Stimulated activated CD4-positive, alpha-beta T cell treated with anti-CD3 and anti-CD28 coated beads, Interleukin-2, amount 100 ng/mL, for 24 hours (primary cell): ENCODE measurements at regions not wholly inside any gene's neighbourhood (a gene's known extent, or its start where the extent isn't known, plus 50 kb on each side); places are given as distances from the start of the nearest gene placed in this dataset.
"Not testable (repeated sequence)": the region's sequence is repeated elsewhere in the genome, so short reads cannot be mapped to it uniquely, and the experiment has no call there.

Source experiments
- DNase-seq, 2 donors: peaks; one replicate each; pipeline ENCODE4 v3.0.0-alpha.2; 2020

- no peak for DNase-seq
These were observed 57.6 kb downstream of the CCDC59 start for GRCh38 chr12:82300611-82301010.

DNA sequence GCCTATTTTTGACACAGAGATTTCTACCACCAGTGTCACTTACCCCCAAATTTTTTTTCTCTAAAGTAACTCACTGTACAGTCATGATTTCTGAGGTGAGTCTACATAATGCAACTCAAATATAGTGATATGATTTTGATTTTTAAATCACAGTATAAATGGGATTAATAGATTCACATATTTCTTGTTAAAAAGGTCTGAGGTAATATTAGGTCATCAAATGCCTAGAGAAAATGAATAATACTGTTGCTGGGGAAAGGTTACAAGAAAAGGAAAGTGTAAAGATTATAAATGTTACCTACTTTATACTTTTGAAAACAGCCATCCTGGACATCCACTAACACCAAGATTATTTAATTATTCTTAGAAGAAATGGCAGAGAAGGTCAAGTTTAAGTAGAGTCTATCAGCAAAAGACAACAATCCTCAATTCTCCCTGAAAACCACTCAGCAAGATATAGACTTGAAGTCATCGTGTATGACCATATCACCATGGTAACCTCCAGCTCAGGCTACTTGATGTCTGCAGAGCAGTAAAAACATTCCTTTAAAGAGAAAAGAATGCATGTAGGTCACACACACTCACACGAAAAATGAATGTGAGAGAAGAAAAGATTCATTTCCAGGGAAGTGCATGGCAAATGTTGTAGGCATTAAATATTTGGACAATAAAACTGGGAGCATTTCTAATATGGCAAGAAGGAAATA, 58.7 kb downstream of the CCDC59 start:
- no peak for DNase-seq

GRCh38 chr12:82290415-82290814, 67.8 kb downstream of the CCDC59 start:
- DNase-seq: no peak

DNA sequence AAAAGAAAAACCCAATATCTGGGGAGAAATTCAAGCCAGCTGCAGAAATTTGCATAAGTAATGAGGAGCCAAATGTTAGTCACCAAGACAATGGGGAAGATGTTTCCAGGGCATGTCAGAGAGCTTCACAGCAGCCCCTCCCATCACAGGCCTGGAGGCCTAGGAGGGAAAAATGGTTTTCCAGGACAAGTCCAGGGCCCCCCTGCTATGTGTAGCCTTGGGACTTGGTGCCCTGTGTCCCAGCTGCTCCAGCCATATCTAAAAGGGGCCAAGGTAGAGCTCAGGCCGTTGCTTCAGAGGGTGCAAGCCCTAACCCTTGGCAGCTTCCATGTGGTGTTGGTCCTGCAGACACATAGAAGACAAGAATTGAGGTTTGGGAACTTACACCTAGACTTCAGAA, 76.9 kb downstream of the CCDC59 start:
- DNase-seq: not testable (repeated sequence)

DNA sequence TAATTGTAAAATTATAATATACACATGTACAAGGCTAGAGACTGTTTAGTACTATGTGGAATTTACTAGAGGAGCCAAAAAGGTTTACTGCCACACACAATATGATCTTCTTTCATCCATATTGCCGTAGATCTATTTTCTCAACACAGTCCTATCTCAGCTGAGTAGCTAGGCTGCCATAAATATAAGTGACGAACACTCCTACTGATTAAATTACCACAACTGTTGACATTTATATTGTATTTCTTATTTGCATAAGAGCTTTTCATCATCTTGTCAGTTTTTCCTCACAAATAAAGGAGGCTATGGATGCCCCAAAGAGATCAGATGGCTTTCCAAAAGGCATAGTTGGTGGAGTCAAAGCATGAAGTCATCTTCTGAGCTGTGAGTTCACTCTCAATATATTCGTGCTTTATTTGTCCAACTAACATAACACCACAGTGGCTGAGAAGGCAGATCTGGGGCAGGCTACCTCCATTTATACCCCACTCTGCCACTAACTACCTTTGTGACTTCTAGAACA, 78.6 kb downstream of the CCDC59 start:
- no peak for DNase-seq

- no peak for DNase-seq
These were observed 80.6 kb downstream of the CCDC59 start for GRCh38 chr12:82277582-82277981.

DNA sequence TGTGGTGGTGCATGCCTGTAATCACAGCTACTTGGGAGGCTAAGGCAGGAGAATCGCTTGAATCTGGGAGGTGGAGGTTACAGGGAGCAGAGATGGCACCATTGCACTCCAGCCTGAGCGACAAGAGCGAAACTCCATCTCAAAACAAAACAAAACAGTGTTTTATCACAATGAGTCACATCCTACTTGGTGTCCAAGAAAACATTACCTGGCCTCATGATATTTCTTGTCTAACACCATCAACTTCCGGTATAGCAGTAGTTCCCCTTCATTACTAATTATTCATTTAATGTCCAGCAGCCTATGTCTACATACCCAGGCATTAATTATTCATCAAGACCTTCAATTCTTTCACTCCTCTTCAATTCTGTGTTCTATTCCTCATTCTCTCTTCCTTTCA, 115.5 kb downstream of the CCDC59 start:
- no peak for DNase-seq

DNA sequence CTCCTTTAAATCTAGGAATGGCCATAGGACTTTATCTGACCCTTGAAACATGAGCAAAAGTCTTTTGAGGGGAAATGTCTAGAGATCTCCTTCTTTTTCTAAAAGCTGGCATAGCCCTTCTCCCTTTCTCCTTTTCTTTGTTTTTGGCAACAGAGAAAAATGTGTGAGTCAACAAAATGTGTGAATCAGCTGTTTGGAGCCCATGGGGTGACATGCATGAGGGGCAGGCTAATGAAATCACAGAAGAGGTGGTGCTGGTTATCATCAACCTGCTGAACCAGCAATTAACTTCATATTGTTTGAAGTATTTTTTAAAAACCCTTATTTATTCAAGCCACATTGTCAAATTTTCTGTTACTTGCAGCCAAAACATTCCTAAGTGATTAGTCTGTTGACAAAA, 132.3 kb downstream of the CCDC59 start:
- DNase-seq: no peak

DNA sequence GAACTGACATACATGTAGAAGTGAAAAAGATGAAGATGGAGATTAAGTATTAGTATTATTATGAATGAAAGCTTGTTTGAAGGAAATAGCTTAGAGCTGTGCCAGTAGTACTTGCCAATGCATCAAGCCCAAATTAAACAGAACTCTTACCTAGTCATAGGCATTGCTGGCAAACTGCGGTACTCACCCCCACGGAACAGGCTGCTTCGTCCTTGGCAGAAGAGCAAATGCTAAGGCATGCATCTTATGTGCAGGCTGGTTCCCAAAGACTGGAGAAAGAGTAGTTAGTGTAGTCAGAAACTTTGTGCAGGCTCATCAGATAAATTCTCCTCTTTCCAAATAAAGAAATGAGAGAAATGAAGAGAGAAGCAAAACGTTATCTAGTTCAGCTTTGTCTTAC, 134.8 kb downstream of the CCDC59 start:
- no peak for DNase-seq

GRCh38 chr12:82216475-82216874, 141.7 kb downstream of the CCDC59 start:
- DNase-seq: no peak

DNA sequence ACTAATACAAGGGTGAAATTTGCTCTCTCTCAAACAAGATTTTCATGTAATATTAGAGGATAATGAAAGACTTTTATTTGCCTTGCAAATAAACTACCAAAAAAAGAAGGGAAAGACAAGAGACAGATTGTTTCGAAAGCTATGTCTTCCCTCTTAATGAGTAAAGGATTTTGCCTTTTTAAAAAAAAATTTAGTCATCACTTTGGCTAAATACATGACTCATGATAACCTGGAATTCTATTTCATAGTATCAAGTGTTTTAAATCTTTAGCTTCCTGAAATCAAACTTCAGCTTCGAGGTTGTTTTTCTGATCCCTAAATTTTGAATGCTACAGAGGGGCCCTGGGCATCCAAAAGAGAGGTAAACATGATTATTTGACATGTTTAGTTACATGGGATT, 144.4 kb downstream of the CCDC59 start:
- DNase-seq: no peak

DNA sequence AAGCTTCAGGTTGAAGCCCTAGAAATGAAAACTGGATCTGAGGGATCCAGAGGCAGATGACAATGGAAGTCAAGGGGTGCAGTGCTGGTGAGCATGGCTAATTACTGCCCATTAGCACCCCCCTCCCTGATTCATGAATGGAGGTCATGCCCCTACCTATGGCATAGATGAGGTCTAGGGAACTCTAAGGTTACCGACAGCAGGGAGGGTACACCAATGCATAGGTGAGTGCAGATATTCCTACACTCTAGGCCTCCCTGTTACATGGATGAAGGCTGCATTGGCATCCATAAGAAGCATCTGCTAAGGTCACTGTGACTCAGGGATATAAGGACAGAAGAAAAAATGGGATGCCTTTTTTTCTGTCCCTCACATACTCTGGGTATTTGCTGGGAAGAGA, 147.3 kb downstream of the CCDC59 start:
- no peak for DNase-seq

GRCh38 chr12:82209533-82209932, 148.7 kb downstream of the CCDC59 start:
- DNase-seq: no peak

GRCh38 chr12:82207556-82207955, 150.6 kb downstream of the CCDC59 start:
- no peak for DNase-seq

DNA sequence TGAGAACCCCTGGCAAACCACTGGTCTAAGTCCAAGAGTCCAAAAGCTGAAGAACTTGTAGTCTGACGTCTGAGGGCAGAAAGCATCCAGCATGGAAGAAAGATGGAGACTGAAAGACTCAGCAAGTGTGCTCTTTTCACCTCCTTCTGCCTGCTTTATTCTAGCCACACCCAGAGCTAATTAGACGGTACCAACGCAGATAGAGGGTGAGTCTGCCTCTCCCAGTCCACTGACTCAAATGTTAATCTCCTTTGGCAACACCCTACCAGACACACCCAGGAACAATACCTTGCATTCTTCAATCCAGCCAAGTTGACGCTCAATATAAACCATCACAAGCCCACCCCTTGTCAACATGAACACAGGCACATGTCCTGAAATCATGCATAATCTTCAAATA, 155.1 kb downstream of the CCDC59 start:
- DNase-seq: no peak

DNA sequence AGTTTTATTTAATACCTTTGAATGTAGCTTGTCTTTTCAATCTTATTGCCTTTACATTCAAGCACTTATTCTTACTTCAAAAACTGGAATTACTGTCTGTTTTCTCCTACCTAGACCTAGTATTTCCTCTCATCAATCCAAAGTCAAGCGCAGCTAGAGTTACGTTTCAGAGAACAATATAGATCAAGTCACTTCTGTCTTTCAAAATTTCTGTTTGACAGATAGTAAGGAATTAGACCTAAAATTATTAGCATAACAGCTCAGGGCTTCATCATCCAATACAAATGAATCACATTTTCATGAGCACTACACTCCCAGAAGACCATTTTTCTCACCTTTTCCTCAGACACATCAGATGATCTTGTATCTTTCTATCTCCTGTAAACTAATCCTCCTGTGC, 170.6 kb downstream of the CCDC59 start:
- DNase-seq: no peak

- DNase-seq: no peak
These were observed 171.2 kb downstream of the CCDC59 start for GRCh38 chr12:82187011-82187410.

GRCh38 chr12:82186282-82186681, 171.9 kb downstream of the CCDC59 start:
- no peak for DNase-seq

DNA sequence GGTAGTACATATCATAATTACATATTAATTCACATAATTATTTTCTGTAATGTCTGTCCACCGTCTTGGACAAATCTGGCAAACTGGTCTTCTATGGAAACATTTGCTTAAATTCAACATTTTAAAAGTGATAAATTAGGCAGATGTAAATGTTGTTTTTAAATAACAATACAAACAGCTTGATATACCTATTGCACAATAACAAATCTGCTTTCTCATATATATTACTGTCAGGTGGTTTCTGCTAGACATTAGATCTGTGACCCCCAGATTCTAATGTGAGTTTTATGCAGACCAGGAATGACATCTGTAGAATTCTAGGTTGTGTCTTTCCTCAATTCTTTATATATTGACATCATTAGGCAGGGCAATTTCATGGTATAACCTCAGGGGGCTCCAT, 173.3 kb downstream of the CCDC59 start:
- no peak for DNase-seq

GRCh38 chr12:82182601-82183190, 175.5 kb downstream of the CCDC59 start:
- no peak for DNase-seq

DNA sequence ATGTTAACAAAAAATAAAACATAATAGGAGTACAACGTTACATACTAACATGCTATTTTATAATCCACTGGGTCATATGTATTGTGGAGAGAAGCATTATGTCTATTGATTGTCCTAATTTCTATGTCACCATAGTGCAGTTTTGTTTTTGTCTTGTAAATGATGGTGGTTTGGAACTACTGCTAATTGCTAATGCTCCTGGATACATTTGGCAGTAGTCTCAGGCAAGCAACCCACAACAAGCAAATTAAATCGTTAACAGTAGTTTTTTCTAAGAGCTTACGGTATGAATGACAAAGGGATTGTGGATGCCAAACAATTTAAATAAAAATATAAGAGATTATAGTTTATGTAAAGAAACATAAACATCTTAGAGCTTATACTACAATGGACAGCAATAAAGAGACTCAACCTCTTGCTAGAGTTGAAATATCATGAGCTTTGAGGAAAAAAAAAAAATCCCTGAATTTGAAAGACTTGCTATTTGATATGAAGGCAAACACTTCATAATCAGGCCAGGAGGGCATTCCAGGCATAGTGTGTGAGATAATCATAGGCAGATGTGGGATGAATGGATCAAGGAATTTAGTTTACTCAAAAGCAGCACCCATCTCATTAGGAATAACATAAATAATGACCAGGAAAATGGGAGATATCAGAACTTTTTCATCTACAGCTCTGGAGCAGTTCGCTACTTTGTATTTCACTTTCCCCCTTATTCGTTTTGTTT, 181.3 kb downstream of the CCDC59 start:
- no peak for DNase-seq

DNA sequence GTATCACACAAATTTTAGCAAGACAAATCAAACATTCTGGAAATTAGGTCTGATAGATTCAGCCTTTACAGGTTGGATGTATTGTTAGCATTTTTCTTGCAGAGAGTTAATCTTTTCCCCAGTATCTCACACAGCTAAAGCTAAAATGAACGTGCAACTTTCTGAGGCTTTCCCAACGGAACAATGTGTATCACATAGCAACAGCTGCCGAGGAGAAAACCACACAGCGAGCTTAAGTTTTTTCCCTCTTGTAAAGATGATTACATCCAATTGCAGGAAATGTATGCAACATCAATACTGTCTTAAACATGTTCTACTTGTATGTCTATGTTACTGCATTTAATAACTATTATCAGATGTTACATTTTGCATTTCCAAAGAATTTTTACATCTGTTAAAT, 182.2 kb downstream of the CCDC59 start:
- no peak for DNase-seq

DNA sequence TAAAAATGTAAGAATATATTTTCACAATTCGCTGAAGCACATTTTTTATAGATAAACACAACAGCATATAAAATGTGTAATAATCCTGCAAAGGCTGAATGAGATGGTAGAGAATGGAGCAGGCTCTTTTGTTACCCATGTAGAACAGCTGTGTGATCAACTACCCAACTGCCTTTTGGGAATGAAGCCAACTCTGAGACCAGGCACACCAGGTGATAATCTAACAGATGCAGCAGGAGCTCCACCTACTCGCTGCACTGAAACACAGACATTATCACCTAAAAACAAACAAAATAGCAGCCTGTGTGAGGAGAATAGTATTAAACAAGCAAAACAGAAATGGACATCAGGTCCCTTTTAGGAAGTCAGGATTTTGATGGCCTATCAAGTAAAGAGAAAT, 183.3 kb downstream of the CCDC59 start:
- no peak for DNase-seq

DNA sequence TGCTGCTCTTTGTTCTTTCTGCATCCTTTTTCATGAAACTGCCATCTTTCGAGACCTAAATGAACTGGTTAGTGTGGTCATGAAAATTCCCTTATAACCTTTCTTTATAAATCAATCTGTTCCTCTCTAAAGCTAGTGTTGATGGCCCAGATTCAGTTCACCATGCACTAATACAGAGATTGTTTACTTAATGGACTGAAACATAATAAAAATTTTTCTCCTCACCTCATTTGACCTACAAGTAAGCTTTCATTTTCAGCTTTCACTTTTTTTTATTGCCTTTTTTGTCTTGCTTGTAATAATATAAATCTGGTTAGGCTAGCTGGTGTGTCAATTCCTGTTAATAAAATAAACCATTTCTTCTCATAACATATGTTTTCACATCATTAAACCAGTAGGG, 183.8 kb downstream of the CCDC59 start:
- DNase-seq: no peak
